Activated T-cell treated with anti-CD3 and anti-CD28 coated beads for 48 hours (primary cell): ENCODE measurements at regions not wholly inside any gene's neighbourhood (a gene's known extent, or its start where the extent isn't known, plus 50 kb on each side); places are given as distances from the start of the nearest gene placed in this dataset.
"Not testable (repeated sequence)": the region's sequence is repeated elsewhere in the genome, so short reads cannot be mapped to it uniquely, and the experiment has no call there.

Experiments used
- DNase-seq: peaks from one replicate; pipeline ENCODE4 v3.0.0-alpha.2; 2020; ENCODE audit warnings: low read depth

GRCh38 chr3:106819440-106819839, 557.8 kb upstream of the CCDC54 start:
- DNase-seq, result no peak

- DNase-seq, result no peak
Observed at GRCh38 chr3:106820726-106821362, 556.4 kb upstream of the CCDC54 start.

- DNase-seq, result no peak
Observed at GRCh38 chr3:106821801-106822200, 555.4 kb upstream of the CCDC54 start.

- DNase-seq, result no peak
Observed at GRCh38 chr3:106822204-106822603, 555.0 kb upstream of the CCDC54 start.

- no peak for DNase-seq
Observed at GRCh38 chr3:106823701-106824100, 553.5 kb upstream of the CCDC54 start.

GRCh38 chr3:106824856-106825255, 552.4 kb upstream of the CCDC54 start:
- no peak for DNase-seq

GRCh38 chr3:106825962-106826605, 551.2 kb upstream of the CCDC54 start:
- no peak for DNase-seq

GRCh38 chr3:106826791-106827311, 550.4 kb upstream of the CCDC54 start:
- DNase-seq, result no peak

- DNase-seq, result no peak
Observed at GRCh38 chr3:106827515-106828213, 549.6 kb upstream of the CCDC54 start.

GRCh38 chr3:106829206-106829605, 548.0 kb upstream of the CCDC54 start:
- DNase-seq, result no peak

GRCh38 chr3:106830334-106830733, 546.9 kb upstream of the CCDC54 start:
- DNase-seq, result no peak

- DNase-seq, result no peak
Observed at GRCh38 chr3:106836906-106837305, 540.3 kb upstream of the CCDC54 start.

- DNase-seq, result no peak
Observed at GRCh38 chr3:106837616-106838015, 539.6 kb upstream of the CCDC54 start.

GRCh38 chr3:106839576-106840280, 537.5 kb upstream of the CCDC54 start:
- no peak for DNase-seq

GRCh38 chr3:106840319-106840718, 536.9 kb upstream of the CCDC54 start:
- no peak for DNase-seq

GRCh38 chr3:106842151-106842550, 535.1 kb upstream of the CCDC54 start:
- DNase-seq, result no peak

GRCh38 chr3:106844638-106845037, 532.6 kb upstream of the CCDC54 start:
- DNase-seq, result no peak

- DNase-seq, result no peak
Observed at GRCh38 chr3:106848099-106848498, 529.1 kb upstream of the CCDC54 start.

- no peak for DNase-seq
Observed at GRCh38 chr3:106850437-106850836, 526.8 kb upstream of the CCDC54 start.

GRCh38 chr3:106858321-106858720, 518.9 kb upstream of the CCDC54 start:
- not testable (repeated sequence) for DNase-seq

- DNase-seq, result no peak
Observed at GRCh38 chr3:106860182-106860581, 517.1 kb upstream of the CCDC54 start.

GRCh38 chr3:106862067-106862466, 515.2 kb upstream of the CCDC54 start:
- DNase-seq, result no peak
